ENCODE measurements at regions not wholly inside any gene's neighbourhood (a gene's known extent, or its start where the extent isn't known, plus 50 kb on each side); places are given as distances from the start of the nearest gene placed in this dataset.

DNA sequence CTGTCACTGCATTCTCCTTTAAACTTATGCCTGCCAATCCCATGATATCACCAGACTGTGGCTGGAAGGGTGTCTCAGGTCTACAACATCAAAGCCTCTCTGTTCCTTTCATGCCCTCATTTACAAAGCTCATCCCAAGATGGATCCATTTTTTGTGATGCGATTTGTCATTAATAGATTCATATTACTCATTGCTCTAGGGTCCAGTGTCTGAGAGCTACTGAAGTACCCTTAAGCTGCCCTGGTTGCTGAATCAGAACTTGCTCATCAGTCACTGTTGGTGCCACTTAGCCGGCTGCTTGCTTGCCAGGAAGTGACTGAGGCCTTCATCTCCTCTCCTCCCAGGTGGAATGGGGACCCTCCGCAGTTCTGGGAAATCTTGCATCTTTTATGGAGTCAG, 395.5 kb upstream of the BOD1L1 start:
- no peaks in the 10 kb centered on the region for H3K36me3 ChIP-seq
- H3K4me3 ChIP-seq (ENCODE audit: low read depth, low read length): no peak overlapping the region
- H3K27me3 ChIP-seq: no peaks in the 10 kb centered on the region
- no peaks in the 10 kb centered on the region; the same call in 1 of the 2 replicates for H3K9me3 ChIP-seq
- DNase-seq: no peak
- TF ChIP-seq, protein P1, sequence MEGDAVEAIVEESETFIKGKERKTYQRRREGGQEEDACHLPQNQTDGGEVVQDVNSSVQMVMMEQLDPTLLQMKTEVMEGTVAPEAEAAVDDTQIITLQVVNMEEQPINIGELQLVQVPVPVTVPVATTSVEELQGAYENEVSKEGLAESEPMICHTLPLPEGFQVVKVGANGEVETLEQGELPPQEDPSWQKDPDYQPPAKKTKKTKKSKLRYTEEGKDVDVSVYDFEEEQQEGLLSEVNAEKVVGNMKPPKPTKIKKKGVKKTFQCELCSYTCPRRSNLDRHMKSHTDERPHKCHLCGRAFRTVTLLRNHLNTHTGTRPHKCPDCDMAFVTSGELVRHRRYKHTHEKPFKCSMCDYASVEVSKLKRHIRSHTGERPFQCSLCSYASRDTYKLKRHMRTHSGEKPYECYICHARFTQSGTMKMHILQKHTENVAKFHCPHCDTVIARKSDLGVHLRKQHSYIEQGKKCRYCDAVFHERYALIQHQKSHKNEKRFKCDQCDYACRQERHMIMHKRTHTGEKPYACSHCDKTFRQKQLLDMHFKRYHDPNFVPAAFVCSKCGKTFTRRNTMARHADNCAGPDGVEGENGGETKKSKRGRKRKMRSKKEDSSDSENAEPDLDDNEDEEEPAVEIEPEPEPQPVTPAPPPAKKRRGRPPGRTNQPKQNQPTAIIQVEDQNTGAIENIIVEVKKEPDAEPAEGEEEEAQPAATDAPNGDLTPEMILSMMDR (IDR thresholded peaks at IDR 0.05; ENCODE audit: low read depth, low read length): no peak
- H3K4me1 ChIP-seq: no peaks in the 10 kb centered on the region

DNA sequence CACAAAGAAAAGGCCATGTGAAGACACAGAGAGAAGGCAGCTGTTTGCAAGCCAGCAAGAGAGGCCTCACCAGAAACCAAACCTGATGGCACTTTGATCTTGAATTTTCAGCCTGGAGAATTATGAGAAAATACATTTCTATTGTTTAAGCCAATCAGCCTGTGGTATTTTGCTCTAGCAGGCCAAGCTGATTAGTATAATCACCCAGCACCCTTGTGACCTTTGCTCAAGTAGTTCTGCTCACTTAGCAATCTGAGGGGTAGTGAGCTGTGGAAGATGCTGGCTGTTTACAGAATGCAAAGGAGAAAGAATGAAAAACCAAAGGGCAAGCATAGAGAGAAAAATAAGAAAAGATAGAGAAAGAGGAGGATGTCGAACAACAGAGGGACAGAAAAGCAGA, 396.4 kb upstream of the BOD1L1 start:
- no peaks in the 10 kb centered on the region for H3K36me3 ChIP-seq
- H3K4me3 ChIP-seq (ENCODE audit: low read depth, low read length): no peak overlapping the region
- TF ChIP-seq, protein P1 (IDR thresholded peaks at IDR 0.05; ENCODE audit: low read depth, low read length): no peak
- DNase-seq: no peak
- no peaks in the 10 kb centered on the region; the same call in 1 of the 2 replicates for H3K9me3 ChIP-seq
- no peaks in the 10 kb centered on the region for H3K4me1 ChIP-seq
- no peaks in the 10 kb centered on the region for H3K27me3 ChIP-seq

DNA sequence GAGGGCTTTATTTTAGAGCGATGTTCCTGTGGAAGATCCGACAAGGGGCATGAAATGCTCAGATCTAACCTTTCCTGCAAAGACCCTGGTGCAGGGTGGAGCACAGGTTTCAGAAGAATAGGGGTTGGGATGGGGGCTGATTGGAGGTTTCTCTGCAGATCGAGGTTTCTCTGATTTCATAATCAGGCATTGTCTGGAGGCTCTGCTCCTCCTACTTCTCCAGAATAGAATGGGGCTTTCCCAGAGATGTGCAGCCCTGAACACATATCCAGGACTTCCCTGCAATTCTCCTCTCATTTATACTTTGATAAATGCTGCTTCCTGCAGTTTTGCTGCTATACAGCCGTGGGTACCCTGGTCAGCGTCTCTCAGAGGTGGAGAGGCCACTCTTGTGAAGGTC, 397.6 kb upstream of the BOD1L1 start:
- DNase-seq: no peak
- Histone ChIP-seq H3K9me3 (no peaks in the 10 kb centered on the region; the same call in 1 of the 2 replicates), H3K36me3 (no peaks in the 10 kb centered on the region), H3K4me1 (no peaks in the 10 kb centered on the region), H3K4me3 (ENCODE audit: low read depth, low read length) (no peak overlapping the region), H3K27me3 (no peaks in the 10 kb centered on the region)
- TF ChIP-seq, protein P1 (IDR thresholded peaks at IDR 0.05; ENCODE audit: low read depth, low read length): no peak

DNA sequence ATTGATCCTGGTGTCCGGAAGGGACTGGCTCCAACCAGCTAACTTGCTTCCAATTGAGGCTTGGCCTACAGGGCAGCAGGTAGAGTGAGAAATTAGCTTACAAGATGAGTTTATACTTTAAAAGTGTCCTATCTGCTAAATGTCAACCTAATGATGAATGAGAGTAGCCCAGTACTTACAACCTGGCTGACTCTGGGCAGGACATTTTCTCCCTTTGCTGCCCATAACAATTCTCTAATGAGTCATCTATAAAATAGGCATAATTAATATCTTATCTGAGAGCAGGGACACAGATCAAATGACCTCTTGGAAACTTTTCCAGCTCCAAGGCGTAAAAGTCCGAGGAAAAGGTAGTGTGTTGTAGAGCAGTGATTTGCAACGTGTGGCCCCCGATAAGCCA, 398.4 kb upstream of the BOD1L1 start:
- Histone ChIP-seq H3K9me3 (no peaks in the 10 kb centered on the region; the same call in 1 of the 2 replicates), H3K4me1 (no peaks in the 10 kb centered on the region), H3K27me3 (no peaks in the 10 kb centered on the region), H3K36me3 (no peaks in the 10 kb centered on the region), H3K4me3 (ENCODE audit: low read depth, low read length) (no peak overlapping the region)
- DNase-seq: no peak
- TF ChIP-seq, protein P1 (IDR thresholded peaks at IDR 0.05; ENCODE audit: low read depth, low read length): no peak

DNA sequence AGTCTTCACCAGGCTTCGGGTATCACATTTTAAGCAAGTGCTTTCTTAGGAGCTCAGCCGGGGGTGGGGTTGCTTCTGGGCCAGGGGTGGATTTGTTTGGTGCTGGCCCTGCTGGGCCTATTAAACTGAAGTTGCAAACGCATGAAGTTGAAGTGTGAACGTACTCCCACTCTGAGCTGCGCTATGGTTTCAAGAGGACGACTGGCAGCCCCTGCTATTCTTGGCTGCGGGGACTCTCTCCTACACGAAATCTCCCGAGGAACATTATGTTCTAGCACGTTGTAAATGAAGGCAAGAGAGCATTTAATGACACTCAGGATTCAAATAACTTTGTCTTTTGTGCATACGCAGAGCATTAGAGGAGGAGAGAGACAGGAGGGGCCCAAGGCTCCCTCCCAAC, 401.3 kb upstream of the BOD1L1 start:
- Histone ChIP-seq H3K27me3 (no peaks in the 10 kb centered on the region; the same call in 1 of the 2 replicates), H3K4me1 (no peaks in the 10 kb centered on the region), H3K4me3 (ENCODE audit: low read depth, low read length) (no peak overlapping the region), H3K36me3 (no peaks in the 10 kb centered on the region), H3K9me3 (no peaks in the 10 kb centered on the region)
- TF ChIP-seq, protein P1 (IDR thresholded peaks at IDR 0.05; ENCODE audit: low read depth, low read length): no peak
- no peak for DNase-seq

DNA sequence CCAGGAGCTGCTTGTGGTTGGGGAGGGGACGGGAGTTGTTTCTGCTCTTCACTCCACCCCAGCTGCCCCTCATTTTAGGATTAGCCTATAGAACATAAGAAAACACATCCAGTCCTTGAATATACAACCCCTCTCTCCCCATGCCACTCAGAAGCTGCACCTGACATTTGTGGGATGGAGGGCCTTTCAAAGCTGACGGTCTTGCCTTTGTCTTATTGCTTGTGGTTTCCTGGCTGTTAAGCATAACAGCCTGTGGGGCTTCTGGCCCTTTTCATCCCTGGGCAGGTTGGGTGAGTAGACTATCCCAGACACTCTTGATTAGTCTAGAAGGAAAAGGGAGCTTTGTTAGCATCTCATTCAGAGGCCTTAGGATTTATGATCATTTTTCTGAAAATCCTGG, 407.6 kb upstream of the BOD1L1 start:
- no peak overlapping the region for H3K4me3 ChIP-seq (ENCODE audit: low read depth, low read length)
- H3K9me3 ChIP-seq: no peaks in the 10 kb centered on the region
- no peaks in the 10 kb centered on the region for H3K4me1 ChIP-seq
- TF ChIP-seq, protein P1 (IDR thresholded peaks at IDR 0.05; ENCODE audit: low read depth, low read length): no peak
- no peaks in the 10 kb centered on the region for H3K36me3 ChIP-seq
- H3K27me3 ChIP-seq: no peaks in the 10 kb centered on the region; the same call in 1 of the 2 replicates
- DNase-seq: no peak

All from BE2C (cell line).